ENCODE measurements at regions not wholly inside any gene's neighbourhood (a gene's known extent, or its start where the extent isn't known, plus 50 kb on each side); places are given as distances from the start of the nearest gene placed in this dataset.

DNA sequence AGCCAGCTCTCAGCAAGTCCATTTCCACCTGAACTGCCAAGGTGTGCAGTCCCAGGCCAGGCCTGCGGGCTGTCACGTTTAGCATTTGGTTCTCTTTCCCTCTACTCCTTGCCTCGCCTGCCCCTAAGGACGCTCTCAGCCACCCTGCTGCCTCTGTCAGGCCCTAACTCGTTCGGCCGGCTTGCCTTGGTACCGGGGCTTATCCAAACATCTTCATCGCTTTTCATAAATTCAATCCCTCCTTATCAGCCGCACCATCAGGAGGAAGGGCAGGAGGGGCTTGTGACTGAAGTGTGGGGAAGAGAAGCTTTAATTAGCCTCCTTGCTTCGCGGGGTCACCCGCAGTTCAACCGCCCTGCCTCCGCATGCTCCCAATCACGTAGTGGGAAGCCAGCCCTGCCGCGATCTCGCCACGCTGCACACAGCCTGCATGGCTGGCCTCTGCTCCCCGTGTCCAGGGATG lies 231.1 kb downstream of the SOX9 start:
- DNase-seq (ENCODE audit: low read depth in 4 of 6, low spot score in 6 of 6), result peak in 1 of 6 donors; percentile 62
- Histone ChIP-seq H3K4me1 (ENCODE audit: control insufficient read depth, insufficient read depth, low read length) (peaks cover 46% of the 10 kb centered on the region), H3K27ac (ENCODE audit: low read depth, low read length) (no peak overlapping the region), H3K9me3 (ENCODE audit: control insufficient read depth, insufficient read depth, low read length) (no peaks in the 10 kb centered on the region), H3K36me3 (ENCODE audit: control insufficient read depth, insufficient read depth, low read length) (no peaks in the 10 kb centered on the region), H3K4me3 (ENCODE audit: low read depth, low read length) (no peak overlapping the region), H3K27me3 (ENCODE audit: control insufficient read depth, insufficient read depth, low read length) (no peaks in the 10 kb centered on the region)
- WGBS (ENCODE audit: insufficient coverage), result 40% methylated on average over 15 of the region's 21 CpGs

DNA sequence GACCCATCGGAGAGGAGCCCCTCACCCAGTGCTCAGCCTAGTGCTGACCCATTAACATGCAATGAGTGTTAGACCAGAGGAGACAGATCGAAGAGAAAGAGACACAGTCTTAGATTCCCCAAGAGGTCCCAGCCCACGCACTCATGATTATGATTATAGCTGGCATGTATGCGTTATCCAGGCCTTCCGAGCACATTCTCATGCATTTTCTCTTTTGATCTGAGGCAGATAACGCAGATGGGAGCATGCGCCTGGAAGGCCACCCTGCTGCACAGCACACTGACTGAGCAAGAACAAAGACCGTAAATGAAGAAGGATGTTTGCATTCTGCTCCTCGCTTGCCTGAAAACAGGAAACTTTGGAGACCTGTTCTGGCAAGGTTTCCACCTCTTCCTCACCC lies 232.7 kb downstream of the SOX9 start:
- Histone ChIP-seq H3K27ac (ENCODE audit: low read depth, low read length) (no peak overlapping the region), H3K27me3 (ENCODE audit: control insufficient read depth, insufficient read depth, low read length) (no peaks in the 10 kb centered on the region), H3K4me1 (ENCODE audit: control insufficient read depth, insufficient read depth, low read length) (peaks cover 46% of the 10 kb centered on the region), H3K4me3 (ENCODE audit: low read depth, low read length) (no peak overlapping the region), H3K36me3 (ENCODE audit: control insufficient read depth, insufficient read depth, low read length) (no peaks in the 10 kb centered on the region), H3K9me3 (ENCODE audit: control insufficient read depth, insufficient read depth, low read length) (no peaks in the 10 kb centered on the region)
- WGBS (ENCODE audit: insufficient coverage), result 69% methylated on average over 4 of the region's 9 CpGs
- DNase-seq (ENCODE audit: low read depth in 4 of 6, low spot score in 6 of 6), result peak in 2 of 6 donors; percentile 81 to 89

DNA sequence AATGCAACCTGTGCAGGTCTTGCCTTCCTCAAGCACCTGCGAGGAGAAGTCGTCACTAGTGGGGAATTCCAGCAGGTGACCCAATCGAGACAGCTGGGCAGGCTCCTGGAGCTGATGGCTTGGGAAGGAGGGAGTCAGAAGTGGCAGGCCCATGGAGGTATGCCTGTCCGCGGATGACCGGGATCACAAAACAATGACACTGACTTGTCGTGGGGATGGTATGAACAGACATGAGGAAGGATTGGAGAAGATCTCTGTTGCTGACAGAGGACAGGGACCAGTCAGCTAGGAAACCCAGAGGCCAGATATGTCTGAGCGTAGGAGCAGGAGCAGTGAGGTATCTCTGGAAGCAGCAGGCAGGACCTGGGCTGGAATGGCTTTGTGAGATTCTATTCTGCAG lies 233.3 kb downstream of the SOX9 start:
- Histone ChIP-seq H3K27me3 (ENCODE audit: control insufficient read depth, insufficient read depth, low read length) (no peaks in the 10 kb centered on the region), H3K27ac (ENCODE audit: low read depth, low read length) (peak overlapping the region; percentile 10), H3K9me3 (ENCODE audit: control insufficient read depth, insufficient read depth, low read length) (no peaks in the 10 kb centered on the region), H3K4me3 (ENCODE audit: low read depth, low read length) (no peak overlapping the region), H3K4me1 (ENCODE audit: control insufficient read depth, insufficient read depth, low read length) (peaks cover 44% of the 10 kb centered on the region), H3K36me3 (ENCODE audit: control insufficient read depth, insufficient read depth, low read length) (no peaks in the 10 kb centered on the region)
- DNase-seq (ENCODE audit: low read depth in 4 of 6, low spot score in 6 of 6), result no peak
- WGBS (ENCODE audit: insufficient coverage), result 88% methylated on average over 8 of the region's 8 CpGs

DNA sequence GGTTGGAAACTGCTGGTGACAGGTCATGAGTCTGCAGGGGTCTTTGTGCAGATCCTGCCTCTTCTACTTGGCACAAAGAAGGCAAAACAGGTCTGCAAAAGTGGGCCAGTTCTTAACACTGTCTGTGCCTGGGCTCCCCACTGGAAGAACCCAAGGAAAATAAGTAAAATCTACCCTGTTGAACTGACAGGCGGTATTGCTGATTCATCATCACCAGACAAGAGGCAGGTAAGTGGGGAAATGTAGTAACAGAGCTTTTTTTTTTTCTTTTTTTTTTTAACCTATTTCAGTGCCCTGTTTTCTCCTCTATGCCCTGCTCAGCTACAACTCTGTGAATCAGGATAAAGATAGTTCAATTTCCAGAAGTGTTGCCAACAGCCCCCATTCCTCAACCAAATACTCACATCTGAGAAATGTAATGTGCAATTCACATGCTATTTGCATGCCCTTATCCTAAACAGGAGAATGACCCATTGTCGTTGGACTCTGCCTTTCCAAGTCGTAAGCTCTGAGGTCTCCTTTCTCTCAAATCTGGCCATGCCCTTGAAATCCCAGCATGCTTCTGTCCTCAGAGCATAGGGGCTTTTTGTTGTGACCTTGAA lies 237.0 kb downstream of the SOX9 start:
- no peak for DNase-seq (ENCODE audit: low read depth in 4 of 6, low spot score in 6 of 6)
- 50% methylated on average over 2 of the region's 3 CpGs for WGBS (ENCODE audit: insufficient coverage)
- Histone ChIP-seq H3K36me3 (ENCODE audit: control insufficient read depth, insufficient read depth, low read length) (no peaks in the 10 kb centered on the region), H3K27me3 (ENCODE audit: control insufficient read depth, insufficient read depth, low read length) (no peaks in the 10 kb centered on the region), H3K4me1 (ENCODE audit: control insufficient read depth, insufficient read depth, low read length) (peaks cover 14% of the 10 kb centered on the region), H3K9me3 (ENCODE audit: control insufficient read depth, insufficient read depth, low read length) (no peaks in the 10 kb centered on the region), H3K4me3 (ENCODE audit: low read depth, low read length) (no peak overlapping the region), H3K27ac (ENCODE audit: low read depth, low read length) (no peak overlapping the region)

DNA sequence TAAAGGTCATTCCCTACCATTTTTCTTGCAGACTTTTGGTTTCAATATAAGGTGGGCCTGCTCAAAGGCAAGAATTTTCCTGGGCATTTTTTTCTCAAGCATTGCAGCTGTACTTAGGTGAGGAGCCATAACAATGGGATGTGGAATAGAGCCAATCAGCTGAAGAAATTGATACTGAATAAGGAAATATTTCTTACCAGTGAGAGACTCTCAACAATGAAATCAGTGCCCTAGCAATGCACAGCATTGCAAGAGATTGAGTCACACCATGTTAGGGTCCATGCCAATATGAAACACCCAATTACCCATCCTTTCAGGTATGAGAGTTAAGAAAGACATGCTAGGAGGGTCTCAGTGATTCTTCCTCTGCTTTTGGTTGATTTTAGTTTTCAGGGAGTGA lies 237.6 kb downstream of the SOX9 start:
- H3K4me1 ChIP-seq (ENCODE audit: control insufficient read depth, insufficient read depth, low read length), result peaks cover 14% of the 10 kb centered on the region
- no peaks in the 10 kb centered on the region for H3K27me3 ChIP-seq (ENCODE audit: control insufficient read depth, insufficient read depth, low read length)
- H3K27ac ChIP-seq (ENCODE audit: low read depth, low read length), result no peak overlapping the region
- no peaks in the 10 kb centered on the region for H3K36me3 ChIP-seq (ENCODE audit: control insufficient read depth, insufficient read depth, low read length)
- no peak for DNase-seq (ENCODE audit: low read depth in 4 of 6, low spot score in 6 of 6)
- H3K4me3 ChIP-seq (ENCODE audit: low read depth, low read length), result no peak overlapping the region
- no peaks in the 10 kb centered on the region for H3K9me3 ChIP-seq (ENCODE audit: control insufficient read depth, insufficient read depth, low read length)

DNA sequence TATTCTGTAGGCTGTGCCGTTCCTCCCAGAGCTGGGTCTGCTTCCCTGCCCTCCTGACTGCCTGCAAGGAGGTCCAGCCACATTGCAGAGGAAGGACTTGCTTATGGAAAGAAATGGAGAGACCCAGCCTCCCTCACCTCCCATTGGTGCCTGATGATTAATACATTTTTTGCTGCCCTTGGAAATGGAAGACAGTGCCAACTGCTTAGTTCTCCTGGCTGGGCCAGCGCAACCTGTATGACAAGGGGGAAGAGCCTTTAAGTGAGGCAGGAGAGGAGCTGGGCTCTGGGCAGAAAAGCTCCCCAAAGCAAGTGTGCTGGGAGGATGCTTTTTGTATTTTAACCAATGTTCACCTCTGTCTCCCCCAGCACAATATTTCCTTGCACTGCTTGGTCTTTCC lies 238.5 kb downstream of the SOX9 start:
- Histone ChIP-seq H3K27me3 (ENCODE audit: control insufficient read depth, insufficient read depth, low read length) (no peaks in the 10 kb centered on the region), H3K4me3 (ENCODE audit: low read depth, low read length) (no peak overlapping the region), H3K27ac (ENCODE audit: low read depth, low read length) (no peak overlapping the region), H3K4me1 (ENCODE audit: control insufficient read depth, insufficient read depth, low read length) (peaks cover 10% of the 10 kb centered on the region), H3K9me3 (ENCODE audit: control insufficient read depth, insufficient read depth, low read length) (no peaks in the 10 kb centered on the region), H3K36me3 (ENCODE audit: control insufficient read depth, insufficient read depth, low read length) (no peaks in the 10 kb centered on the region)
- 100% methylated on average over 1 of the region's 2 CpGs for WGBS (ENCODE audit: insufficient coverage)
- DNase-seq (ENCODE audit: low read depth in 4 of 6, low spot score in 6 of 6), result no peak

DNA sequence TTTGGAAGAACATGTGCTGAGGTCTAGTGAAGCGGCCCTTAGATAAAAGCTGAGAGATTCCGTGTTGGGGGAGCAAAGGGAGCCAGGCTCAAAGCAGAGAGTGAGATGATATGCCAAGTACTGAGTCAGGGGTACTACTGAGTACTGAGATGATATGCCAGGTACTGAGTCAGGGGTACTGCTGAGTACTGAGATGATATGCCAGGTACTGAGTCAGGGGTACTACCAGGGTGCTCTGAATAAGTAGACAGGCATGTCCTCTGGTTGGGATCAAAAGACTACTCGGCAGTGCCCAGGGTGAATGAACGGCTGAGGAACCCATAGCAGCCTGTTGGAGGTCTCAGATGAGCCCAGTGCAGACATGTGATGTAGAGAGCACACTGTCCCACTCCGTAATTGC lies 239.0 kb downstream of the SOX9 start:
- H3K36me3 ChIP-seq (ENCODE audit: control insufficient read depth, insufficient read depth, low read length), result no peaks in the 10 kb centered on the region
- WGBS (ENCODE audit: insufficient coverage), result 91% methylated on average over 4 of the region's 5 CpGs

DNA sequence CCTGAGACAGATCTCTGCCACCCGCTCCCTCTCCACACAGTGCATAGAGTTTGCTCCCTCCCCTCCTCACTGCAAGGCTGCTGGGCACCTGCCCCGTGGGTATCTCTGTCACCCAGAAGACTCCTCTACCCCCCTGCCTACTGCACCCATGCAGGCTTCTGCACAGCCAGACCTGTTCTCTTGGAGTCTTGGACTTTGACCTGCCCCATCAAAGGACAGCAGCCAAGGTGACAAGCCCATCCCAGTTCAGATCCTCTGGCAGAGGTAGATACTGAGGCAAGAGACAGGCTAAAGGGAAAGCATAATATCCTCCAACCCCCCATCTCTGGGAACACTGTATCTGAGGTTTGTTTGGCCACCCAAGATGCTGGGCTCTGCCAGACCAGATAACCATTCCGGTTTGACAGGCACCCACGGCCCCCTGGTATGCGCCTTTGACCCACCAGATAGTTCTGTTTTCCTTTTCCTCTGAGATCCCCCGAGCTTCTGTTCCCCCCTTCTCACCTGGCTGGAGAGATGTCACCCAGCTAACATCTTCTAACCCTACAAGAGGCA lies 239.6 kb downstream of the SOX9 start:
- H3K4me3 ChIP-seq (ENCODE audit: low read depth, low read length), result no peak overlapping the region
- H3K36me3 ChIP-seq (ENCODE audit: control insufficient read depth, insufficient read depth, low read length), result no peaks in the 10 kb centered on the region
- no peaks in the 10 kb centered on the region for H3K27me3 ChIP-seq (ENCODE audit: control insufficient read depth, insufficient read depth, low read length)
- H3K4me1 ChIP-seq (ENCODE audit: control insufficient read depth, insufficient read depth, low read length), result peaks cover 9% of the 10 kb centered on the region
- DNase-seq (ENCODE audit: low read depth in 4 of 6, low spot score in 6 of 6), result no peak
- H3K27ac ChIP-seq (ENCODE audit: low read depth, low read length), result no peak overlapping the region
- WGBS (ENCODE audit: insufficient coverage), result 71% methylated on average over 5 of the region's 6 CpGs
- H3K9me3 ChIP-seq (ENCODE audit: control insufficient read depth, insufficient read depth, low read length), result no peaks in the 10 kb centered on the region

More for the DNA sequence above, 239.0 kb downstream of the SOX9 start:
- Histone ChIP-seq H3K9me3 (ENCODE audit: control insufficient read depth, insufficient read depth, low read length) (no peaks in the 10 kb centered on the region), H3K4me3 (ENCODE audit: low read depth, low read length) (no peak overlapping the region), H3K27me3 (ENCODE audit: control insufficient read depth, insufficient read depth, low read length) (no peaks in the 10 kb centered on the region), H3K4me1 (ENCODE audit: control insufficient read depth, insufficient read depth, low read length) (peaks cover 9% of the 10 kb centered on the region), H3K27ac (ENCODE audit: low read depth, low read length) (no peak overlapping the region)
- no peak for DNase-seq (ENCODE audit: low read depth in 4 of 6, low spot score in 6 of 6)

DNA sequence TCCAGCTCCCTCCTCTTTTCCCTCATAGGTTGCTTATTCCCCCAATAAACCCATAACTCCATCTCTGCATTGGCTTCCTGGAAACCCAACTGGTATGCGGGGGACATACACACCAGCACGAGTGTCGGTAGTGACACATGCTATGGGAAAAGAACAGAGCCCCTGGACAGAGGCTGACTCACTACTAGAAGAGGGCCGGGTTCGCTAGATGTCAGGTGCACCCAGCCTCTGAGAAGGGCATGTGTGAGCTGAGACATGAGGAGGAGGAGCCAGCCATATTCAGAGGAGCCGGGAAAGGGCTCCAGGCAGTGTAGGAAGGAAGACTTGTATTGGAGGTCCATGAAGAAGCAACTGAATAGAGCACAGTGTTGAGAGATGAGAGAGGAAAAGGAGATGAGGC lies 241.1 kb downstream of the SOX9 start:
- DNase-seq (ENCODE audit: low read depth in 4 of 6, low spot score in 6 of 6), result no peak
- no peaks in the 10 kb centered on the region for H3K27me3 ChIP-seq (ENCODE audit: control insufficient read depth, insufficient read depth, low read length)
- no peak overlapping the region for H3K4me3 ChIP-seq (ENCODE audit: low read depth, low read length)
- H3K27ac ChIP-seq (ENCODE audit: low read depth, low read length), result no peak overlapping the region
- H3K4me1 ChIP-seq (ENCODE audit: control insufficient read depth, insufficient read depth, low read length), result peaks cover 9% of the 10 kb centered on the region
- no peaks in the 10 kb centered on the region for H3K9me3 ChIP-seq (ENCODE audit: control insufficient read depth, insufficient read depth, low read length)
- WGBS (ENCODE audit: insufficient coverage), result 96% methylated on average over 6 of the region's 6 CpGs
- no peaks in the 10 kb centered on the region for H3K36me3 ChIP-seq (ENCODE audit: control insufficient read depth, insufficient read depth, low read length)

DNA sequence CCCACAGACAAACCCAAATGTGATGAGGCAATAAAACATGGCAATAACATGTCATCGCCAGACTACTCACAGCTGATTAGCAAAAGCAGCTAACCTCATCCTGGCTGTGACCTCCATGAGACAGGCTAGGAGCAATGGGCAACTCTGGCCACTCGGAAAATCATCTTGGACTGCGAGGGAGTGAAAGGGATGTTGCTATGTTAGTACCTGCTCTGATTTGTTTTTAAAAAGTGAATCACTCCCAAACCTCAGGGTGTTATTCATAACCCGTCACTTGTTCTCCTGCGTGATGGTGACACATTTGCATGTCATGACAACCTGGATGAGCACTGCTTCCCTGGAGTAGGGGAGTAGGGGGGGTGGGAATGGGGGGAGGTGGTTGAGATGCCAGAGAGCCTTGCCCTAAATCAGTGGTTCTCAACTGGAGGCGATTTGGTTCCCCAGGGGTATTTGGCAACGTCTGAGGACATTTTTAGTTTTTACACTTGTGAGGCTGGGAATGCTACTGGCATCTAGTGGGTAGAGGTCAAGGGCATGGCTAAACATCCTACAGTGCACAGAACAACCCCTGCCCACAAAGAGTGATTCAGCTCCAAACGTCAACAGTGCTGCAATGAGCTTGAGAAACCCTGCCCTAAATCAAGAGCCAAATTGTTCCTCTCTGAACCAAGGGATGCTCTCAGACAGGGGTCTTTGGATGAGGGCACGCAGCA lies 241.7 kb downstream of the SOX9 start:
- peak in 1 of 6 donors; percentile 51 for DNase-seq (ENCODE audit: low read depth in 4 of 6, low spot score in 6 of 6)
- no peaks in the 10 kb centered on the region for H3K36me3 ChIP-seq (ENCODE audit: control insufficient read depth, insufficient read depth, low read length)
- peaks cover 9% of the 10 kb centered on the region for H3K4me1 ChIP-seq (ENCODE audit: control insufficient read depth, insufficient read depth, low read length)
- H3K27ac ChIP-seq (ENCODE audit: low read depth, low read length), result no peak overlapping the region
- WGBS (ENCODE audit: insufficient coverage), result 48% methylated on average over 4 of the region's 9 CpGs
- H3K27me3 ChIP-seq (ENCODE audit: control insufficient read depth, insufficient read depth, low read length), result no peaks in the 10 kb centered on the region
- H3K9me3 ChIP-seq (ENCODE audit: control insufficient read depth, insufficient read depth, low read length), result no peaks in the 10 kb centered on the region
- H3K4me3 ChIP-seq (ENCODE audit: low read depth, low read length), result no peak overlapping the region
